Esophagus muscularis mucosa (tissue), 4 donors: ENCODE measurements at regions not wholly inside any gene's neighbourhood (a gene's known extent, or its start where the extent isn't known, plus 50 kb on each side); places are given as distances from the start of the nearest gene placed in this dataset.

Experiments
- DNase-seq: peaks from one replicate; pipeline ENCODE4 v3.0.0-alpha.2; 2017; ENCODE audit errors: extremely low spot score
- H3K27ac ChIP-seq, 4 donors: fragments of 200-600 bp; sonication (generic); replicated peaks in 1 of 4; 1 replicate in 3 of 4; 2 replicates in 1 of 4; pipeline ENCODE4 v1.5.1; 2016 to 2019; ENCODE audit warnings: mild to moderate bottlenecking in 1 of 4
- H3K27me3 ChIP-seq, 4 donors: fragments of 200-600 bp; sonication (generic); one replicate each; pipeline versions ENCODE4 v1.5.1 to v1.6.0; 2016 to 2019
- H3K36me3 ChIP-seq, 4 donors: fragments of 200-600 bp; sonication (generic); one replicate each; pipeline ENCODE4 v1.5.1; 2016 to 2019
- H3K4me1 ChIP-seq, 4 donors: fragments of 200-600 bp; sonication (generic); one replicate each; pipeline ENCODE4 v1.5.1; 2016 to 2019
- H3K4me3 ChIP-seq, 4 donors: fragments of 200-600 bp; sonication (generic); 1 replicate in 2 of 4; 2 replicates in 2 of 4; pipeline ENCODE4 v1.5.1; 2016 to 2019; ENCODE audit warnings: mild to moderate bottlenecking in 4 of 4, moderate library complexity in 1 of 4
- H3K9me3 ChIP-seq, 4 donors: fragments of 200-600 bp; sonication (generic); 1 replicate in 3 of 4; 2 replicates in 1 of 4; pipeline ENCODE4 v1.5.1; 2016 to 2019
- CTCF ChIP-seq, 3 experiments: fragments of 200-600 bp in 2 of 3; fragments of 450-650 bp in 1 of 3; sonication (generic) in 2 of 3; IDR thresholded peaks; one replicate each; pipeline ENCODE4 v1.5.1; 2017 to 2019; ENCODE audit warnings: antibody characterized with exemption in 3 of 3, mild to moderate bottlenecking in 2 of 3, moderate library complexity in 1 of 3
- EP300 ChIP-seq: sonication (generic); formaldehyde crosslinking; IDR thresholded peaks from one replicate; pipeline ENCODE4 v1.6.1; 2017; ENCODE audit warnings: antibody characterized with exemption
- POLR2A ChIP-seq: fragments of 450-650 bp; IDR thresholded peaks from one replicate; pipeline ENCODE4 v1.6.1; 2017; ENCODE audit warnings: antibody characterized with exemption, moderate library complexity, mild to moderate bottlenecking, low read depth
- POLR2AphosphoS5 ChIP-seq, 2 donors: sonication (generic); formaldehyde crosslinking; IDR thresholded peaks; one replicate each; pipeline ENCODE4 v1.6.1; 2017; ENCODE audit warnings: antibody characterized with exemption in 2 of 2
- WGBS: methylation state at CpG from one replicate; pipeline ENCODE4 v1.1.5; 2018; 5-methylcytosine and 5-hydroxymethylcytosine counted together
- intact Hi-C: fragments of 100-400 bp; cut with DNase I; formaldehyde crosslinking; loops from one replicate; pipeline ENCODE4 v1.15.1; 2023

GRCh38 chr3:127137113-127137512 is 55.8 kb upstream of the PRR23E start:
- no peak for TF ChIP-seq EP300
- TF ChIP-seq POLR2AphosphoS5 (IDR thresholded peaks at IDR 0.05) = no peak
- TF ChIP-seq CTCF (IDR thresholded peaks at IDR 0.05) = no peak
- TF ChIP-seq POLR2A = no peak
- no peaks in the 10 kb centered on the region for H3K36me3 ChIP-seq
- no peak overlapping the region for H3K4me3 ChIP-seq
- WGBS = 88% methylated on average over 8 of the region's 8 CpGs
- H3K9me3 ChIP-seq = no peaks in the 10 kb centered on the region
- peaks cover 0 to 10% (median 0%) of the 10 kb centered on the region in 4 donors for H3K27me3 ChIP-seq
- intact Hi-C loops = no loop called here
- no peak overlapping the region for H3K27ac ChIP-seq
- no peak for DNase-seq
- H3K4me1 ChIP-seq = peaks cover 23 to 41% (median 33%) of the 10 kb centered on the region in 4 donors

GRCh38 chr3:127137757-127138536 is 55.0 kb upstream of the PRR23E start:
- H3K36me3 ChIP-seq = no peaks in the 10 kb centered on the region
- H3K27me3 ChIP-seq = peaks cover 0 to 5% (median 0%) of the 10 kb centered on the region in 4 donors
- no peak overlapping the region for H3K27ac ChIP-seq
- no peaks in the 10 kb centered on the region for H3K9me3 ChIP-seq
- DNase-seq = no peak
- 84% methylated on average over 11 of the region's 11 CpGs for WGBS
- H3K4me1 ChIP-seq = peaks cover 23 to 41% (median 33%) of the 10 kb centered on the region in 4 donors
- H3K4me3 ChIP-seq = no peak overlapping the region
- TF ChIP-seq CTCF (IDR thresholded peaks at IDR 0.05) (no peak), EP300 (no peak), POLR2A (no peak), POLR2AphosphoS5 (IDR thresholded peaks at IDR 0.05) (no peak)
- intact Hi-C loops = no loop called here

- WGBS = 96% methylated on average over 7 of the region's 17 CpGs
- H3K9me3 ChIP-seq = no peaks in the 10 kb centered on the region
- H3K27me3 ChIP-seq = no peaks in the 10 kb centered on the region
- no peak for DNase-seq
- no peak for TF ChIP-seq POLR2A
- H3K4me3 ChIP-seq = no peak overlapping the region
- intact Hi-C loops = no loop called here
- no peaks in the 10 kb centered on the region for H3K36me3 ChIP-seq
- no peak overlapping the region for H3K27ac ChIP-seq
- peaks cover 17 to 28% (median 23%) of the 10 kb centered on the region in 4 donors for H3K4me1 ChIP-seq
Observed at GRCh38 chr3:127139601-127140500, 53.1 kb upstream of the PRR23E start.

- no peaks in the 10 kb centered on the region for H3K36me3 ChIP-seq
- peaks cover 10 to 18% (median 14%) of the 10 kb centered on the region in 4 donors for H3K4me1 ChIP-seq
- DNase-seq = no peak
- TF ChIP-seq POLR2AphosphoS5 (IDR thresholded peaks at IDR 0.05) (no peak), CTCF (IDR thresholded peaks at IDR 0.05) (no peak), POLR2A (no peak), EP300 (no peak)
- 91% methylated on average over 12 of the region's 18 CpGs for WGBS
- H3K9me3 ChIP-seq = no peaks in the 10 kb centered on the region
- no peak overlapping the region for H3K27ac ChIP-seq
- no peak overlapping the region for H3K4me3 ChIP-seq
- intact Hi-C loops = no loop called here
- no peaks in the 10 kb centered on the region for H3K27me3 ChIP-seq
Observed at GRCh38 chr3:127140501-127141460, 52.1 kb upstream of the PRR23E start.
